Stimulated activated CD4-positive, alpha-beta T cell treated with anti-CD3 and anti-CD28 coated beads, Interleukin-4, amount 100 ng/mL, for 1 hour (primary cell): ENCODE measurements at regions not wholly inside any gene's neighbourhood (a gene's known extent, or its start where the extent isn't known, plus 50 kb on each side); places are given as distances from the start of the nearest gene placed in this dataset.
"Not testable (repeated sequence)": the region's sequence is repeated elsewhere in the genome, so short reads cannot be mapped to it uniquely, and the experiment has no call there.

Experiments used
- DNase-seq: peaks from one replicate; pipeline ENCODE4 v3.0.0-alpha.2; 2020

DNA sequence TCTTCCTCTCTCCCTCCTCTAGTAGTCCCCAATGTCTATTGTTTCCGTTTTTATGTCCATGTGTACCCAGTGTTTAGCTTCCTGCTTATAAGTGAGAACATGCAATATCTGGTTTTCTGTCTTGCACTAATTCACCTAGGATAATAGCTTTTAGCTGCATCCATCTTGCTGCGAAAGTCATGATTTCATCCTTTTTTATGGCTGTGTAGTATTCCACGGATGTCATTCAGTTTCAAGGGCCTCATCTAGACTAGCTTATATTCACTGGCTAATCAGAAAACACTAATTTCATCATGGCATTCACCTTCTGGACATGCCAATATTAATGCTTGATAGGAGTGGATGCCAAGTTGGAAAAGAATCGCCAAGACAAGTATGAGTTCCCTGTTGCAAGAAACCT is 619.6 kb upstream of the AUTS2 start:
- DNase-seq = no peak

DNA sequence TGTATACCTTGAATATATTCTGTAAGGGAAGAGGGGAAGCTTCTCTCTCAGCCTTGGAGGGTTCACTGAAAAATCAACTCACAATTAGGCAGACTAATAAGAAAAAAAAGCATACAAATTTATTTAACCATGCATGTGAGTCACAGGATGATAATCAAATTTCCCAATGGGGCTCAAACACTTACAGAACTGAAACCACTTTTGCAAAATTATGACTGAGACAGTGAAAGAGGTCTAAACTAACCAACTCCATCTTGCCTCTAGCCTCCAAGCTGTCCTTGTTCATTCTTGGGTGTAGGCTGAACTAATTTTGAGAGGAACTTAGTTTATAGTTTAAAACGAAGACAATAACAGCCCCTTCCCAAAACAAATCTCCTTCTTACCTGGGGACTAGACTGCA is 618.3 kb upstream of the AUTS2 start:
- no peak for DNase-seq

DNA sequence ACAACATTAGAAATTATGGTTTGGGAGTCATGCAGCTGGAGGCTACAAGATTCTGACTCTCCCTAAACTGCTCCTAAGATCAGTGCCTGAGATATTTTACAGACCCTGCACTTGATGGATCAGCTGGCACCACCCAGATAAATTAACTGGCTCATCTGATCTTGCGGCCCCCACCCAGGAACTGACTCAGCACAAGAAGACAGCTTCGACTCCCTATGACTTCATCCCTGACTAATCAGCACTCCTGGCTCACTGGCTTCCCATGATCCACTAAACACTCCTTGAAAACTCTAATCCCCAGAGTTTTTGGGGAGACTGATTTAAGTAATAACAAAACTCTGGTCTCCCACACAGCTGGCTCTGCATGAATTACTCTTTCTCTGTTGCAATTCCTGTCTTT is 617.8 kb upstream of the AUTS2 start:
- not testable (repeated sequence) for DNase-seq

DNA sequence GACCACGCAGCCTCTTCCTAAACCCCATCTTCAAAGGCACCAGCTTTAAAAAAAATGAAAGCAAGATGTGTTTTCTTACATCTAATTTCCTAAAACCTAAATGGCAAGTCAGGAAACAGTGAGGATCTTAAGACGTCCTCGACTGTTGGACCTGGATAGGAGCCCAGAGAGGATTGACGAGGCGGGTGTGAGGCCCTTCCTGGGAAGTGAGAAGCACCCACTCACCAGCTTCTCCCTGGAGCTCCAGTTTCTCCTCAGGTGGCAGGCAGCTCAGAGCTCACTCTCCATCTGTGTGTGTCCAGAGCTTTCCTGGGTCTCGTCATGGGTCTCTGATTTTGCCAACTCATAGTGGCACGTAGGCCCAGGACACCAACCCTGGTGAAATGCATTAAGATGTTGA is 614.0 kb upstream of the AUTS2 start:
- no peak for DNase-seq

DNA sequence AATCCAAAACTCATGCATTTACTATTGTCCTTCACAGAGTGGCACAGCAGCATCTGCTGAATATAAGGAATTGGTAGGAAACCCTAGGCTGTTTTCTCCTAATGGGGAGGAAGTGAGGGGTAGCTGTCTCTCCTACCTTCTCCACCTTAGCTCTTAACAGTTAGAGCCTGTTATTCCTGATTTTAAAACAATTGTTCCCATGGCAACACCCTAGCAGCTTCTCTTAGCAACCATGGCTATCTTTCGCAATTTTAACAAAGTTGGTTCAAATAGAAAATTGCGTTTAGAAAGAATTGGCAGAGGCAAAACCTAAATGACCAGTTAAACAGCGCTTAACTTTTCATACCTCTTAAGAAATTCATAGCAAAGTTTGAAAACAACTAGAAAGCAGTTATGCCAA is 603.4 kb upstream of the AUTS2 start:
- no peak for DNase-seq

DNA sequence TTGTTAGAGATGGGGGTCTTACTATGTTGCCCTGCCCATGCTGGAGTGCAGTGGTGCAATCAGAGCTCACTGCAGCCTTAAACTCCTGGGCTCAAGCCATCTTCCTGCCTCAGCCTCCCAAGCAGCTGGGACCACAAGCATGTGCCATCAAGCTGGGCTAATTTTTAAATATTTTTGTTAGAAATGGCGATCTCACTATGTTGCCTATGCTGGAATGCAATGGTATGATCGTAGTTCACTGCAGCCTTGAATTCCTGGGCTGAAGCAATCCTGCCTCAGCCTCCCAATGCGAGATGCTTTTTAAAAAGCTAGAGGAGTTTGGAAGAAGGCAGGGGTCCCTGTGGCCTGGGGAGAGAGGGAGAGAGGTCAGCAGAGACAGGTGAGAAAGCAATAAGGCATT is 600.1 kb upstream of the AUTS2 start:
- DNase-seq = no peak

DNA sequence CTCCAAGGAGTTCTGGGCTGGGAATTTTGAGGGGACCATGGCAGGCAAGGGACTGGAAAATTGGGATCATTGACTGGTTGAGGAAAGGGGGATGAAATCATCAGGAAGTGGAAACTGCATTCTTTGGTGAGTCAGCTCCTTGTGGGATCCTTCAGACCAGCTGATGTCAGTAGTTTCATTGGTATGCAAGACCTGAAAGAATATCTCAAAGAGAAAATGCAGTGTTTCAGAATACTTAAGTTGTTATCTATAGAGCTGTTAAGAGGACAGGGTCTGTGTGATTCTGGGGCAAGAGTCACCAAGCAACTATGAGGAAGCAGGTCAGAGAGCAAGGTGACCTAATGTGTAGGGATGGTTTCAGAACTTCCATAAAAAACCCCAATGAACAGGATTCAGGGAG is 595.9 kb upstream of the AUTS2 start:
- DNase-seq = no peak

DNA sequence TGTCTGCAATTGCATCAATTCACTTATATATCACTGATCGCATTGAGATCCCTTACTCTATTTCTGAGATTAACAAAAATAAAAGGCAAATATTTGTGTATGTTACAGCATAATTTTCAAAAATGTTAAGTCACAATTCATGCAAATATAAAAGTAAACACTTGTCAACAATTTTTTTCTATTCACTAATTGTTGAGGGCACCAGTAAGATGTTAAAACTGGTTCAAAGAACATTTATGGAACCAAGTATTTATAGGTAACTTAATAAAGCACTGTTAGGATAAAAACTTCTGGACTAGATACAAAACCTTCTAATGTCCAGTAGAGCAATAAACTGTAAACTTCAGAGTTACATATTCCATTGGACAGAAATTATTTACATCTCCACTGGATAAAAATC is 586.1 kb upstream of the AUTS2 start:
- DNase-seq = no peak

DNA sequence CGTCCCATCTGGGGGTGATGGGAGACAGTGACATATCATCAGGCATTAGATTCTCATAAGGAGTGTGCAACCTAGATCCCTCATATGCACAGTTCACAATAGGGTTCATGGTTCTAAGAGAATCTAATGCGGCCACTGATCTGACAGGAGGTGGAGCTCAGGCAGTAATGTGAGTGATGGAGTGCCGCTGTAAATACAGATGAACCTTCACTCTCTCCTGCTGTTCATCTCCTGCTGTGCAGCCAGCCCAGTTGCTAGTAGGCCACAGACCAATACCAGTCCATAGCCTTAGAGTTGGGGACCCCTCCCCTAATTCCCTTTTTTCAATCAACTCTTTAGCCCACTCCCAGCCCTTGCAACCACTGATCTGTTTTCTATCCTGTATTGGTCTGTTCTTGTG is 581.1 kb upstream of the AUTS2 start:
- DNase-seq = no peak

DNA sequence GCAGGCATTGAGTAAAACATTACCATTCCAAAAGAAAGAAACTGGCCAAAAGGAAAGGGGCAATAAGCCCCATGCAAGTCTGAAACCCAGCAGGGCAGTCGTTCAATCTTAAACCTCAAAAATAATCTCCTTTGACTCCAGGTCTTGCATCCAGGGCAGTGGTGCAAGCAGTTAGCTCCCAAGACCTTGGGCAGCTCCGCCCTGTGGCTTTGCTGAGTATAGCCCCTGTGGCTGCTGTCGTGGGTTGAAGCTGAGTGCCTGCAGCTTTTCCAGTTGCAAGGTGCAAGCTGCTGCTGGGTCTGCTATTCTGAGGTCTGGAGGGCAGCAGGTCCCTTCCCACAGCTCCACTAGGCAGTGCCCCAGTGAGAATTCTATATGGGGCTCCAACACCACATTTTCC is 580.1 kb upstream of the AUTS2 start:
- no peak for DNase-seq

DNA sequence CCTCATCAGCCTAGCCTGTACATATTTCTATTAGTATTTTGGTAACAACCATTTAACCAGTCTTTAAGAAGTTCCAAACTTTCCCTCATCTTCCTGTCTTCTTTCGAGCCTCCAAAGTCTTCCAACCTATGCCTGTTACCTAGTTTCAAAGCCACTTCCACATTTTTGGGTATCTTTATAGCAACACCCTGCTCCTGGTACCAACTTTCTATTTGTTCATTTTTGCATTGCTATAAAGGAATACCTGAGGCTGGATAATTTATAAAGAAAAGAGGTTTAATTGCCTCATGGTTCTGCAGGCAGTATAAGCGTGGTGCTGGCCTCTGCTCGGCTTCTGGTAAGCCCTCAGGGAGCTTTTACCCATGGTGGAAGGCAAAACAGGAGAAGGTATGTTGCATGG is 578.8 kb upstream of the AUTS2 start:
- DNase-seq = no peak

DNA sequence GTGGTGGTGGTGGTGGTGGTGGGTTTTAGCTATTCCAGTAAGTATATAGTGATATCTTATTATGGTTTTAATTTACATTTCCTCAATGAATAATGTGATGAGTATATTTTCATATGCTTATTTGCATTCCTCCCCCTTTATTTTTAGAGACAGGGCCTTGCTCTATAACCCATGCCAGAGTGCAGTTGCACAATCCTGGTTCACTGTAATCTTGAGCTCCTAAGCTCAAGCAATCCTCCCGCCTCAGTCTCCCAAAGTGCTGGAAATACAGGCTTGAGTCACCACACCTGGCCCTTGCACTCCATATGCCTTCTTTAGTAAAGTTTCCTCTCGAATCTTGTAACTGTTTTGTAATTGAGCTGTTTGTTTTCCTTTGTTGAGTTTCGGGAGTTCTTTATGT is 577.7 kb upstream of the AUTS2 start:
- no peak for DNase-seq

DNA sequence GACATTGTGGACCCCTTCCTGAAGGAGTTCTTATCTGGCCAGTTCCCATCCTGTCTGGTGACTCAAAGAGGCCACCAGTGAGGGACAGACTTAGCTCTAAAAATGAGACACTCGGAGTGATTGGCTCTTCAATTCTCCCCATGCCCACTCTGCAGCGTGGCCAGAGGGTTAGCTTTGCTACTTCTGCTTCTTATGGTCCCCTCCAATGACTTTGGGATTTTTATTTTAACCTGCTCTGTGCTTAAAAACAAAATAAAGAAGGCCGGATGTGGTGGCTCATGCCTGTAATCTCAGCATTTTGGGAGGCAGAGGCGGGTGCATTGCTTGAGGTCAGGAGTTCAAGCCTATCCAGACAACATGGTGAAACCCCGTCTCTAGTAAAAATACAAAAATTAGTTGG is 573.0 kb upstream of the AUTS2 start:
- DNase-seq = no peak

DNA sequence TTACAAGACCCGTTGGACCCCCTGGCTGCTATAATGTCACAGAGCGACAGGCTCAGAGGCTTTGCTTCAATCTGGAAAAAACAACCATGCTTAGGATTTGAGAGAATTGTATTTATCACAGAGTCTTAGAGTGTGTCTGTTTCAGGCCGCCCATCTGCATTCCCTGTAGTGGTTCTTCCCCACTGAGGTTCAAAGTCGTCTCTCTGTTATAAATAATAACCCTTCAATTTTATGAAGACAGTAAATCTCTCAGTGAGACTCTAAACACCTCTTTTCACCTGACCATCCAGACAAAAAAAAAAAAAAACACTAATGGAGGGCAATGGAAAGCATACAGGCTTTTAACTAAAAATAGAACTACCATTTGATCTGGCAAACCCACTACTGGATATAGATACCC is 565.4 kb upstream of the AUTS2 start:
- DNase-seq = no peak

DNA sequence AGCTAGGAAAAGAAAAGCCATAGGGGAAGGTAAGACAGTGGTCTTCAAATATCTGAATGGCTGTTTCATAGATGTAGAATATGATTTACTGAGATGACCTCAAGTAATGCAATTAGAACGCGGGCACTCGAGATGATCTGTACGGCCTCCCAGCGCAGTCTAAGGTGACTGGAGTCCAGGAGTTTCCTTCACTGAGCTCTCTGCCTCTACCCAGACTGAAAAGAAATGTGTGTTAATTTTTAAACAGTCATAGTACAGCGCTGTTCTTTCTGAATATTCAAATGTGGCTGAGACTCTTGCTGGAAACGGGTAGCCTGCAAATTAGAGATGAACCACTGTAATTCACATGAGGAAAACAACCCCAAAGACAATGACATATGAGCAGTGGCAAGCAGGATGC is 562.4 kb upstream of the AUTS2 start:
- no peak for DNase-seq

DNA sequence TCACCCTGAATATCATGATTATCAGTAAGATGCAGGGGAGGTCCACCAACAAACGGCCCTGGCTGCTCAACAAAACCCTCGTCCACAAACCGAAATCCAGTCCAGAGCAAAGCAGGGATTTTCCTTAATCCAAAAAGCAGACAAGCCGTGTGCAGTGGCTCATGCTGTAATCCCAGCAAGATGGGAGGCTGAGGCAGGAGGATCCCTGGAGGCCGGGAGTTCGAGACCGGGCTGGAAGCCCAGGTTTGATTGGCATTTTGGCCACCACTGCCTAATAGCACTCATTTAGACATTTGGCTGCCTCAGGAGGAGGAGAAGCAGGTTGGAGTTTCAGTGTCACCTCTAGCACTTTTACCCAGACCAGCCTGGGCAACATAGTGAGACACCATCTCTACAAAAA is 562.0 kb upstream of the AUTS2 start:
- DNase-seq = no peak

DNA sequence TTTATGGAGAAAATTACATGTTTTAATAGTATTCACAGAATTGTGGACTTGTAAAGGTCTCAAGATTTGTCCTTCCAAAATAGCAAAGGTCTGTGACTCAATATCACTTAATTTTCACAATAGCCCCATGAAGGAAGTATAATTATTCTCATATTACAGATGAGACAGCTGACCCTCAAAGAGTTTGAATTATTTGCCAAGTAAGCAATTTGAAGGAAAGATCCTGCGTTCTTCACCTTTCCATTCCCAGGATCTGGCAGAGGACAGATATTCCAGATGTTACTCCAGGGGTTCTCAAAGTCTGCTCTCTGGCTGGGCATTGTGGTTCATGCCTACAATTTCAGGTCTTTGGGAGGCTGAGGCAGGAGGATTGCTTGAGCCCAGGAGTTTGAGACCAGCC is 559.4 kb upstream of the AUTS2 start:
- no peak for DNase-seq

DNA sequence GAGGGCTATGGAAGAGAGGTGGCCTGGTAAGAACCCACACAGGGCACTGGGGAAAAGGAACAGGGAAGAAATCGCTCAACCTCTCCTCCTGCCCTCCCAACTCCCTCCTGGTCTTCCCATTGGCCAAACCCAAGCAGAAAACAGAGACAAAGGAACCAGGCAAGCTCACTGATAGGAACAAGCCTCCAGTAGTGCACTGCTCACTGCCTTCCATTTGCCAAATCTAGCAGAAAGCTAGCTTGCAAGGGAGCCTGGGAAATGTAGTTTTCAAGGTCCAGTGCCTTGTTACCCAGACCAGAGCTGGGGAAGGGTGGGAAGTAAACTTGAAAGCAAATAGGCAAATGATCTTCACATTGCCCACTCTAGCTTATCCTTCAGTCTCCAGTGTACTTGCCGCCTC is 556.1 kb upstream of the AUTS2 start:
- DNase-seq = no peak

DNA sequence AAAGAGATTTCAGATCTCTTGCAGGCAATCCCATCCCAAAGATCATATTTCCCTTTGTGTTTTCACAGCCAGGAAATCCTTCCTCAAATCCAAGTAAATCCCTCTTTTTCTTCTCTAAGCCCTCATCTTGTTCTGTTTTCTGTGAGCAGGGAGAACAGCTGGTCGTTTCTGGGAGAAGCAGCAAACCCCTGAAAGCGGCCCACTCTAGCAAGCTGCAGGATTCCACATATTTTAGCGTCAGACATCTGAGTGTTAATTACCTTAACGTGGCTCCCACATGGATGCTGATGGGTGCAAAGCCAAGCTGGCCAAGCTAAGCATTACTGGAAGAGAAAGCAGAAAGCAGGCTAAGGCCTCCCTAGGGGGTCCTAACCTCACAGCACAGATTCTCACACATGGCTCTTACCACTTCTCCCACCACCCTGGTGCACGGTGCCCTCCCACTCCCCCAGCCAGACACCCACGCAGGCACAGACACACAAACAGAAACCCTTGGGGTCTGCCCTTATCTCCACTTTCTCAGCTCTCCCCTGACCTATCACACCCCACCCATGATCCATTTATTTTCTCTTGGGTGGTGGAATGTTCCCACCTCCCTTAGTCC is 551.0 kb upstream of the AUTS2 start:
- DNase-seq = no peak

DNA sequence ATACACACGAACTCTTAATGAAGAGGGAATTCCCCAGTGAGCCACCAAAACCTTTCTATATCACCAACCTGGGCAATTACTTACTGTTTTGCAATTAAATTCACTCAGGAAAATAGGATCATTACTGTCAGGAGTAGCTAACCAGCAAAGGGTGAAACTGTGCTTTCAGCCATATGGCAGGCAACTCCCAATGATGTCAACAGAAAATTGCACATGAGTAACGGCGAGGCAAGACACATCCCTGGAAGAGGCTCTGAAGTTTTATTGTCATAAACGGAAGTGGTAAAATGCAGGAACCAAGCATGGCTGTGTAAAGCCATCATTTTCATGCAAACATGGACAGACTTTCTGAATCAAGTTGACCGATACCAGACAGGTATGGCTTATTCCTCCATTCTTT is 548.9 kb upstream of the AUTS2 start:
- no peak for DNase-seq

DNA sequence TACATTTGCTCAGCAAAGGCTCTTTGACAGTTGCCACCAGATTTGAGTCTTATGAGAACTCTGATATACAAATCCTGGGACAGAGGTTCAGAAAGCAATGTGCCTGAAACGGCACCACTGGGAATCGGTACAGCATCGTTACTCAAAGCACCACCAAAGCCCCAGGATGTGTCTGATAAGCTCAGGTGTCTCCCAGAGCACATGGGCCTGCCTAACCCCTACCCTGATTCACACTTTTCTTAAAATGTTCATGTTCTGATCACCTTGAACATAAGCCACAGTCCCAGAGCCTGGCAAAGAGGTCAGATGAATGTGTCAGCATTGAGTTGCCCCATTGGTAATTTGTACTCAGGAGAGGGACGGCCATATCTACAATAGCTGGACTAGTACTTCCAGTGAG is 545.8 kb upstream of the AUTS2 start:
- no peak for DNase-seq

DNA sequence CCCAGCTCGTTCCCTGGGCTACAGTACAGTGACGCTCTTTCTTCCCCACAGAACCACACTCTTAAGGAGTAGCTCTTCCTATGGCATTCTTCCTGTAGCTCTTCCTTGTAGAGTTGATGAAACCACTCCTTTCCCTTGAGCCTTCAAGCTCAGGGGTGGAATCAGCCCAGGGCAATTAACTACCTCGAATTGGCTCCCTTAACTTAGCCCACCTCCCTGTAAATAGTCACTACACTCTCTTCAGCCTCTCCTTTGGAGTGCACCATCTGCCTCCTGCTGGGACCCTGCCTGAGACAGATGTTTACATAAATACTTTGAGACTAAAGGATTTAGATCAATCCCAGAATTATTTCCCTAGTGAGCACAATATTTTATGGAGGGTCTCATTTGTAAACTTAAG is 537.8 kb upstream of the AUTS2 start:
- no peak for DNase-seq

DNA sequence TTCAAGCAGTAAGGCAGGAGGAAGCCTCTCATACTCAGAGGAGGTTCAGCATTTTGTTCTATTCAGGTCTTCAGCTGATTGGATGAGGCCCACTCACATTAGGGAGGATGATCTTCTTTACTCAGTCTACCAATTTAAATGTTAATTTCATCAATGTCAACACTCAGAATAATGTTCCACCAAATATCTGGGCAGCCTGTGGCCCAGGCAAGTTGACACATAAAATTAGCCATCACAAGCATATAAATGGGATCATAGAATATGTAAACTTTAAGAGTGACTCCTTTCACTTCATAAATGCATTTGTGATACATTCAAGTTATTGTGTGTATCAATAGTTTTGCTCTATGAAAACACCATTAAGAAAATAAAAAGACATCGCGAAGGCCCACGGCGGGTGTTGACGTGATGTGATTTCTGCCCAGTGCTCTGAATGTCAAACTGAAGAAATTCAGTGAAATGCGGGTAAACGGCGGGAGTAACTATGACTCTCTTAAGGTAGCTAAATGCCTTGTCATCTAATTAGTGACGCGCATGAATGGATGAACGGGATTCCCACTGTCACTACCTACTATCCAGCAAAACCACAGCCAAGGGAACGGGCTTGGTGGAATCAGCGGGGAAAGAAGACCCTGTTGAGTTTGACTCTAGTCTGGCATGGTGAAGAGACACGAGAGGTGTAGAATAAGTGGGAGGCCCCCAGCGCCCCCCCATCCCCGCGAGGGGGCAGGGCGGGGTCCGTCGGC is 536.1 kb upstream of the AUTS2 start:
- no peak for DNase-seq

DNA sequence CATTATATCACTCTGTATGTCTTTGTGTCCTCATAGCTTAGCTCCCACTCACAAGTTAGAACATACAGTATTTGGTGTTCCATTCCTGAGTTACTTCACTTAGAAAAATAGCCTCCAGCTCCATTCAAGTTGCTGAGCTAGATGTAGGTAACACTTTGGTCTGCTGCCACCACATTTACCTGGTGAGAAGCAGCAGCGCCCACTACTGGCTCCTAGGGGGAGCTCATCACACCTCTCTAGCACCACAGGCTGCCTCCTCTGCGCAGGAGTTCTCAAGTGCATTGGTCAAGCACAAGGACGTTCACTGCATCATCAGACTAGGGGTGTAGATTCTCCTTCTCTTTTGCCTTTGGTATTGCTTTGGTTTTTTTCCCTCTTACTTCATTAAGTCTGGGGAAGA is 530.9 kb upstream of the AUTS2 start:
- no peak for DNase-seq

DNA sequence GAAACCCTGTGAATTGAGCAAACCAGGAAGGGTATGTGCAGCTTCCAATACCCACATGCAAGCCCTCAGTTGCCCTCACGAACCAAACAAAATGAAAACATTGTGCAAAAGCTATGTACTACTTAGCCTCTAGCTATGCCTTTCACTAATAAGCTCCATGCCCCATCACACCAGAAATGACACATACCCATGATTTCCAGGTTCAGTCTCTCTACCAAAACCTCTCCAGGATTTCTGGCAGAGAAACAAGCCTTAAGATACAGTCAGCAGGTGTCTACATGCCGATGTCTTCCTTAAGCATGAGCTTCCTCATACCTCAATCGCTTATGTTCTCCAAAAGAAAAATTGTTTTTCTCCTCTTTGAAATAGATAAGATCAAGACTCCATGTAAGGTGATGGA is 527.8 kb upstream of the AUTS2 start:
- no peak for DNase-seq
